ENCODE measurements at regions not wholly inside any gene's neighbourhood (a gene's known extent, or its start where the extent isn't known, plus 50 kb on each side); places are given as distances from the start of the nearest gene placed in this dataset.

- TF ChIP-seq CTCF (IDR thresholded peaks at IDR 0.05) = no peak
- TF ChIP-seq REST (IDR thresholded peaks at IDR 0.05; ENCODE audit: insufficient read depth in 1 of 2, low read depth in 2 of 2, low read length in 1 of 2) = no peak
- no peak for TF ChIP-seq POLR2AphosphoS5 (IDR thresholded peaks at IDR 0.05; ENCODE audit: low read depth, low read length)
- TF ChIP-seq SIN3A (IDR thresholded peaks at IDR 0.05; ENCODE audit: borderline replicate concordance, insufficient read depth, low read depth, low read length) = no peak
- TF ChIP-seq TCF7L2 (IDR thresholded peaks at IDR 0.05; ENCODE audit: low read depth, low read length) = no peak
These were observed 62.7 kb downstream of the CYCS start for GRCh38 chr7:25062380-25062779.
